ENCODE measurements at regions not wholly inside any gene's neighbourhood (a gene's known extent, or its start where the extent isn't known, plus 50 kb on each side); places are given as distances from the start of the nearest gene placed in this dataset.
"Not testable (repeated sequence)": the region's sequence is repeated elsewhere in the genome, so short reads cannot be mapped to it uniquely, and the experiment has no call there.

DNA sequence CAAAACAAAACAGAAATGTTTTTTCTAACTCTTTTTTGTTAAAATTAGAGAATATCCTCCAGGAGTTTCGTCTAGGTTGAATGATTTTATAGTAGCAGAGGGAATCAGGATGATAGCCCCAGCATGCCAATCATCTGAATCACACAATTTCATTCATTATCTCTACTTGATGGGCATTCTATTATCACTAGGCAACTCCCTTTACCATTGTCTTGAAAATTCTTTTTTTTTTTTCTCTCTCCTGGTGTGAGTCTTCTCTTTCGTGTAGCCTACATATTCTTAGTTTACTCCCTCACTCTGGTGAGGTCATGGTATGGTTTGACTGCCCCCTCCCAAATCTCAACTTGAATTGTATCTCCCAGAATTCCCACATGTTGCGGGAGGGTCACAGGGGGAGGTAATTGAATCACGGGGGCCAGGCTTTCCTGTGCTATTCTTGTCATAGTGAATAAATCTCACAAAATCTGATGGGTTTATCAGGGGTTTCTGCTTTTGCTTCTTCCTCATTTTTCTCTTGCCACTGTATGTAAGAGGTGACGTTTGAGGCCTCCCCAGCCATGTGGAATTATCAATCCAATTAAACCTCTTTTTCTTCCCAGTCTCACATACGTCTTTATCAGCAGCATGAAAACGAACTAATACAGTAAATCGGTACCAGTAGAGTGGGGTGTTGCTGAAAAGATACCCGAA lies 105.0 kb downstream of the OTUD1 start:
- no peak for DNase-seq (ENCODE audit: low read depth)

DNA sequence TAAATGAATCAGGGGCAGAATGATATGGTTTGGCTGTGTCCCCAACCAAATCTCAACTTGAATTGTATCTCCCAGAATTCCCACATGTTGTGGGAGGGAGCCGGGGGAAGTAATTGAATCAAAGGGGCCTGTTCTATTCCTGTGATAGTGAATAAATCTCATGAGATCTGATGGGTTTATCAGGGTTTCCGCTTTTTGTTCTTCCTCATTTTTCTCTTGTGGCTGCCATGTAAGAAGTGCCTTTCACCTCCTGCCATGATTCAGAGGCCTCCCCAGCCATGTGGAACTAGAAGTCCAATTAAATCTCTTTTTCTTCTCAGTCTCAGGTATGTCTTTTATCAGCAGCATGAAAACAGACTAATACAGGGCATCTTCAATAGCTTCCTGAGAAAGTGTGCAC lies 107.0 kb downstream of the OTUD1 start:
- not testable (repeated sequence) for DNase-seq (ENCODE audit: low read depth)

GRCh38 chr10:23556727-23557440 lies 118.0 kb downstream of the OTUD1 start:
- DNase-seq (ENCODE audit: low read depth): peak; percentile 60

DNA sequence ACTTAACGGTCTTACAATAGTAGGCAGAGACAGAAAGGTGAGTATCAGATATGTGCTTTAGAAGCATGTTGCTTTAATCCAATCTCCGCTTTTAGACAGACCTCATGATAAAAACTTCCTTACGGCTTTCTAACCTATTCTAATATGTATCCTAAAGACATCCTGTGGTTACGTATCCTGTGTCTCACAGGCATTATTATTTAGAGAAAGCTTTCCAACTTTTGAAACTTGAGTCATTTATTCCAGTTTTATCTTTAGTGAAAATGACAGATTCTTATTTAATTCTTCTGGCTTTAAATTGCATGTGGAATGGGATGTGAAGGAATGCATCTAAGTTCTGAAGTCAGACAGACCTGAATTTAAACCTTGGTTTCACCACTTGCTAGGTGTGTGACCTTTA lies 118.9 kb downstream of the OTUD1 start:
- DNase-seq (ENCODE audit: low read depth): no peak

DNA sequence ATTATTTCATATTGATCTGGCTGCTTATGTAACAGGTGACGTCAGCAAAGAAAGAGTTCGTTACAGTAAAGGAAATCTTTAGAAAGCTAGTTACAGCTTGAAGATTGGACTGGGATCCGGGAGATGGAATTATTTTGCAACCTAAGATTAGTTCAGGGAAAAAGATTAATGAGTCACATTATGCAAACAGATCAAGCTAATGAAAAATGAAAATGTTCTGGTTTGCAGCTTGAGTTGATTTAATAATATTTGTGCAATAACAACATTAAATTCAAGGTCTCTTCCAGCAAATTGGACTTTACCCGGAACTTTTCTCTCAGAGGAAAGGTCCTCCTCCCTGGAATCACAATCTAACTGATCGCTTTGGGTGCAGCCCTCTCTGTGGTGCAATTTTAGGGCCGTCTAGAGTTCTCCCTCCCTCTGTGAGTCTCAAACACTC lies 119.5 kb downstream of the OTUD1 start:
- DNase-seq (ENCODE audit: low read depth): no peak

GRCh38 chr10:23568996-23569395 lies 130.1 kb downstream of the OTUD1 start:
- DNase-seq (ENCODE audit: low read depth): no peak

- no peak for DNase-seq (ENCODE audit: low read depth)
Observed at GRCh38 chr10:23571884-23572283, 133.0 kb downstream of the OTUD1 start.

DNA sequence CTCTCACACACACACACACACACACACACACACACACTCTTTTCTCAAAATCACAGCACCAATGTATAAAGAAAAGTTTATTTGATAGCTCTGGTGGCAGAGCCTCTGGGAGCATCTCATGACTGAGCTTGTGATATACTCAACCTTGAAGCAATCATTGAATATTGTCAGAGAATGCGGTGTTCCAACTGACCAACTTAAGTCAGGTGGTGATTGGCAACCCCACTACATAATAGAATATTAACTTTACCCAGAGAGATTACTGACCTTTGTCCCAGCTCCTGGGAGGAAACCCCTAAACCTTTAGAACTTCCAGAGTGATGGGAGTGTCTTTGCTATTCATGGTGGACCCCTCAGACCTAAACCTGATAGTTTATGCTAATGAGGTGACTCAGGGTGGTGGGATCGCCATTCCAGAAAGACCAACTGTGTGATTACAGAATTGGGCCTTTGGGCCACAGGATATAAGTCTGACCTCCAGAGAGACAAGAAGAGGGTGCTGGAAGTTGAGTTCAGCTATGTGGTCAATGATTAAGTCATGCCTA lies 143.1 kb downstream of the OTUD1 start:
- DNase-seq (ENCODE audit: low read depth): no peak

GRCh38 chr10:23584396-23584795 lies 145.5 kb downstream of the OTUD1 start:
- no peak for DNase-seq (ENCODE audit: low read depth)

DNA sequence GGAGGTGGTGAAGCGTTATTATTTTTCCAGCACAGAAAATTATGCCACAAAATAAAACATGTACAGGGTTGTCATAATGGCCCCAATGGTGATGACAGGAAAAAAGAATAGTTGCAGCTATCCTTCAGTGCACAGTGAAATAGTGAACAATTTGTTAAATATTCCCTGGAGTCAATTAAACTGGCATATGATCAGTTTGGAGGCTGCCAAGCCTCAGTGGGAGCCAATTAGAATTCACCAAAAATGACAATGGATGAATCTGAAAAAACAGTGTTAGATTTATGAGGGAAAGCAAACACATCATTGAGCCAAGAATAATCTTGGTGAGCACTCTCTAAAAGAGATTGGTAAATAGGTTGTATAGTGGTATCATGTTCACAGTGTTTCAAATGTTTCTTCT lies 146.3 kb downstream of the OTUD1 start:
- no peak for DNase-seq (ENCODE audit: low read depth)

- no peak for DNase-seq (ENCODE audit: low read depth)
Observed at GRCh38 chr10:23585666-23586065, 146.8 kb downstream of the OTUD1 start.

DNA sequence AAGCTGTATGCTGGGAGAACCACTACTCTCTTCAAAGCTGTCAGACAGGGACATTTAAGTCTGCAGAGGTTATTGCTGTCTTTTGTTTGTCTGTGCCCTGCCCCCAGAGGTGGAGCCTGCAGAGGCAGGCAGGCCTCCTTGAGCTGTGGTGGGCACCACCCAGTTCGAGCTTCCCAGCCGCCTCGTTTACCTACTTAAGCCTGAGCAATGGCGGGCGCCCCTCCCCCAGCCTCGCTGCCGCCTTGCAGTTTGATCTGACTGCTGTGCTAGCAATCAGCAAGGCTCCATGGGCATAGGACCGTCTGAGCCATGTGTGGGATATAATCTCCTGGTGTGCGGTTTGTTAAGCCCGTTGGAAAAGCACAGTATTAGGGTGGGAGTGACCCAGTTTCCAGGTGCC lies 156.4 kb downstream of the OTUD1 start:
- DNase-seq (ENCODE audit: low read depth): not testable (repeated sequence)

DNA sequence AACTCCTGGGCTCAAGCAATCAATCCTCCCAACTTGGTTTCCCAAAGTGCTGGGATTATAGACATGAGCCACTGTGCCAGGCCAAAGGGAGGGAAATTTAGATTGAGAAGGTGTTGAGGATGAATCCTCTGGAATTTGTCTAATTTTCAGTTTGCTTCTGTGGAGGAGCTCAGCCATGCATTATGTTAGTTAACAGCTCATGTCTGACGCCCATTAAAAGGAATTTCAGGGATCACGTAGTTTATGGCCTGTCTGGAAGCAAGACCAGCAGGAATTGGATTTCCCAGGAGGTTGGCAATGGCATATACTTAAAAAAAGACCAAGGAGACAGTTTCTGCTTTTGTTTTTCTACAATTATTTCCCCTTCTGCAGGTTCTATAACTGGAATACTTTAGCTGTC lies 165.7 kb downstream of the OTUD1 start:
- no peak for DNase-seq (ENCODE audit: low read depth)

DNA sequence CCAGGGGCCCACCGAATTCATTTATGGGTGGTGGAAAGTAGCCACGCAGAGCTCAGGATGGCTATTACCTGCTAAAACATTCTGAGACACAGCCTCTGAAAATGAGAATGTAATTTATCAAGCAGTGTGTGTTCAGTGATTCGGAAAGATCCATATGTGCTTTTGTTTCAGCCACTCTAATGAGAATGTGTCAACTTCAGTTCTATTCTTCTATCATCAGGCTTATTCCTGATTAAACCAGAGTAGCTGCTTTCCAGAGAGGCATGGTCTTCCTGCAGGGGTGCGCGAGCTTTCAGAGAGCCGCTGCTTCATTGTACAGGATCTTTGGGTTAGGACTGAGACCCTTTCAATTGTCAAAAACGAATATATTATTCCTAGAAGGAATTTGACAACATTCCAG lies 167.6 kb downstream of the OTUD1 start:
- no peak for DNase-seq (ENCODE audit: low read depth)

GRCh38 chr10:23608926-23609325 lies 170.1 kb downstream of the OTUD1 start:
- no peak for DNase-seq (ENCODE audit: low read depth)

DNA sequence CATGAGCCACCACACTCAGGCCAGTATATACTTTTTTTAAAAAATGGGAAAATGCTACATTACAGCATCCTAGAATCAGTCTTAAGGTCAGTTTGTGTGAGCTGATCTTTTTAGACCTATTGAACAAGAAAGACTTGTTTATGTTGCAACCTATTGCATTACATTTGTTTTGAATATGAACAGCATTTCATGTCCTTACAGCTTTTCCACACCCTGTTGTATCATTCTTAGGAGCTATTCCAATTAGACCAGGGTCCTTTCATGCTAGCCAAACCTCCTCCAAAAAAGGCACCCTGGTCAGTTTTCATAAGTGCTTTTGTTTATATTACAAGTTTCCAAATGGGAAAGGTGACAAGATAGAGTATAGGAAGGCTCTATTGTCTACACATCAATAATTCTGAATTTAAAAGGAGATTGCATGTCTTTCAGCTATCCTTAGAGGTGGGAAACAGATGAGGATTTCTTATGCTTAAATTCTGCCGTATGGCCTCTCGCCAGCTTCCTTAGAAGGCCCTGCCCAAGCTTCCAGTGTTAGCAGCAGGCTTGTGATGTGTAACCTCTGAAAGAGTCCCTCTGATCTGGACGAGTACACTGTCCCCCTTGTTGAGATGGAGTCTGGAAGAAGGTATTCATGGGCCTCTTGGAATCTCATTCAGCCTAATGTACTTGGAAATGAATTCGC lies 171.9 kb downstream of the OTUD1 start:
- DNase-seq (ENCODE audit: low read depth): no peak

DNA sequence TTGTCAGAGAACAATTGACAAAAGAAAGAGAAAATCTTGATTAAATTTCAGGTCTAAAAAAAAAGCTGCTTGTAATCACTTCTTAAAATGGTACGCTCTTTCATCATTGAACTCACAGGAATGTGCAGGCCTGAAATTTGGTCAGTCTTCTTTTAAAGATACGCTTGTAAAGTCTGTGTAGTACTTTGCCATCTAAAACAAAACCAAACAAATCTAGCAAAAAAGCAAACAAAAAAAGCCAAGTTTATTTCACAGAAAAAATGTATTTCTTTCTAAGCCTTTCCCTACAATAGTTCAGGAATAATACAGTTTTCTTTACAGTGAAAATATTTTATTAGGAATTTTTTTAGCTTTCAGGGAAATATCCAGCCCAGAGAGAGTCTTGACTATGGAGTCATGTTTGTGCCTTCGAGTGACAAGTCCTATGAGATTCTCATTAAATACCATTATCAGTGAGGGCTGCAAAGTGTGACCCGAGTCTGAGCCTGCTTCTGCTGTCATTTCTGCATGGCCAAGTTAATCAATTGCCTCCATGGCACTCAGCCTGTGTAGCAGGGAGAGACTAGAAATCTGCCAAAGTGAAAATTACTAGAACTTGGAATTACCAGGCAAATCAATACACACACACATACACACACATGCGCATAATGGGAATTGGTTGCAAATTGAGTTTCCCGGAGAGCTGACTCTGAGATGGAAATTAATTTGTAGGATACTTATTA lies 172.6 kb downstream of the OTUD1 start:
- DNase-seq (ENCODE audit: low read depth): no peak

GRCh38 chr10:23613900-23614299 lies 175.0 kb downstream of the OTUD1 start:
- no peak for DNase-seq (ENCODE audit: low read depth)

- no peak for DNase-seq (ENCODE audit: low read depth)
Observed at GRCh38 chr10:23614483-23614882, 175.6 kb downstream of the OTUD1 start.

GRCh38 chr10:23630376-23630775 lies 191.5 kb downstream of the OTUD1 start:
- DNase-seq (ENCODE audit: low read depth): no peak

GRCh38 chr10:23630885-23631284 lies 192.0 kb downstream of the OTUD1 start:
- DNase-seq (ENCODE audit: low read depth): no peak

GRCh38 chr10:23643111-23643780 lies 204.4 kb downstream of the OTUD1 start:
- no peak for DNase-seq (ENCODE audit: low read depth)
